Neural cell (in vitro differentiated cells): ENCODE measurements at regions not wholly inside any gene's neighbourhood (a gene's known extent, or its start where the extent isn't known, plus 50 kb on each side); places are given as distances from the start of the nearest gene placed in this dataset.
"Not testable (repeated sequence)": the region's sequence is repeated elsewhere in the genome, so short reads cannot be mapped to it uniquely, and the experiment has no call there.

ENCODE experiments used
- EP300 ChIP-seq: fragments of 450-650 bp; conservative IDR thresholded peaks from 2 replicates; pipeline ENCODE4 v1.6.1; 2014; ENCODE audit warnings: antibody characterized with exemption, mild to moderate bottlenecking, moderate library complexity; ENCODE audit not compliant: poor library complexity, severe bottlenecking
- EZH2 ChIP-seq: fragments of 200-600, 300-800 bp; shearing (Covaris generic), sonication (generic); IDR thresholded peaks from 2 replicates; pipeline ENCODE4 v1.6.1; 2014; ENCODE audit warnings: antibody characterized with exemption, low read length, borderline replicate concordance, mild to moderate bottlenecking; ENCODE audit not compliant: insufficient read depth, poor library complexity, severe bottlenecking
- POLR2AphosphoS5 ChIP-seq: IDR thresholded peaks from 2 replicates; pipeline ENCODE4 v1.6.1; 2012
- TF ChIP-seq, protein P1 (sequence below): fragments of 450-650 bp; IDR thresholded peaks from 2 replicates; pipeline ENCODE4 v1.5.1; 2014; ENCODE audit warnings: antibody characterized with exemption, mild to moderate bottlenecking, moderate library complexity; ENCODE audit not compliant: poor library complexity, severe bottlenecking
- TF ChIP-seq, protein P2 (sequence below): IDR thresholded peaks from 2 replicates; pipeline ENCODE4 v1.6.1; 2012; ENCODE audit warnings: borderline replicate concordance

DNA sequence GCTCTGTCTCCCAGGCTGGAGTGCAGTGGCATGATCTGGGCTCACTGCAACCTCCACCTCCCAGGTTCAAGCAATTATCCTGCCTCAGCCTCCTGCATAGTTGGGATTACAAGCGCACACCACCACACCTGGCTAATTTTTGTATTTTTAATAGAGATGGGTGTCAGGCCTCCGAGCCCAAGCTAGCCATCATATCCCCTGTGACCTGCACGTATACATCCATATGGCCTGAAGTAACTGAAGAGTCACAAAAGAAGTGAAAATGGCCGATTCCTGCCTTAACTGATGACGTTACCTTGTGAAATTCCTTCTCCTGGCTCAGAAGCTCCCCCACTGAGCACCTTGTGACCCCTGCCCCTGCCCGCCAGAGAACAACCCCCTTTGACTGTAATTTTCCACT lies 109.6 kb upstream of the CLINT1 start:
- not testable (repeated sequence) for TF ChIP-seq EP300, EZH2, POLR2AphosphoS5
- TF ChIP-seq, protein P1, sequence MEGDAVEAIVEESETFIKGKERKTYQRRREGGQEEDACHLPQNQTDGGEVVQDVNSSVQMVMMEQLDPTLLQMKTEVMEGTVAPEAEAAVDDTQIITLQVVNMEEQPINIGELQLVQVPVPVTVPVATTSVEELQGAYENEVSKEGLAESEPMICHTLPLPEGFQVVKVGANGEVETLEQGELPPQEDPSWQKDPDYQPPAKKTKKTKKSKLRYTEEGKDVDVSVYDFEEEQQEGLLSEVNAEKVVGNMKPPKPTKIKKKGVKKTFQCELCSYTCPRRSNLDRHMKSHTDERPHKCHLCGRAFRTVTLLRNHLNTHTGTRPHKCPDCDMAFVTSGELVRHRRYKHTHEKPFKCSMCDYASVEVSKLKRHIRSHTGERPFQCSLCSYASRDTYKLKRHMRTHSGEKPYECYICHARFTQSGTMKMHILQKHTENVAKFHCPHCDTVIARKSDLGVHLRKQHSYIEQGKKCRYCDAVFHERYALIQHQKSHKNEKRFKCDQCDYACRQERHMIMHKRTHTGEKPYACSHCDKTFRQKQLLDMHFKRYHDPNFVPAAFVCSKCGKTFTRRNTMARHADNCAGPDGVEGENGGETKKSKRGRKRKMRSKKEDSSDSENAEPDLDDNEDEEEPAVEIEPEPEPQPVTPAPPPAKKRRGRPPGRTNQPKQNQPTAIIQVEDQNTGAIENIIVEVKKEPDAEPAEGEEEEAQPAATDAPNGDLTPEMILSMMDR = not testable (repeated sequence)
- TF ChIP-seq, protein P2, sequence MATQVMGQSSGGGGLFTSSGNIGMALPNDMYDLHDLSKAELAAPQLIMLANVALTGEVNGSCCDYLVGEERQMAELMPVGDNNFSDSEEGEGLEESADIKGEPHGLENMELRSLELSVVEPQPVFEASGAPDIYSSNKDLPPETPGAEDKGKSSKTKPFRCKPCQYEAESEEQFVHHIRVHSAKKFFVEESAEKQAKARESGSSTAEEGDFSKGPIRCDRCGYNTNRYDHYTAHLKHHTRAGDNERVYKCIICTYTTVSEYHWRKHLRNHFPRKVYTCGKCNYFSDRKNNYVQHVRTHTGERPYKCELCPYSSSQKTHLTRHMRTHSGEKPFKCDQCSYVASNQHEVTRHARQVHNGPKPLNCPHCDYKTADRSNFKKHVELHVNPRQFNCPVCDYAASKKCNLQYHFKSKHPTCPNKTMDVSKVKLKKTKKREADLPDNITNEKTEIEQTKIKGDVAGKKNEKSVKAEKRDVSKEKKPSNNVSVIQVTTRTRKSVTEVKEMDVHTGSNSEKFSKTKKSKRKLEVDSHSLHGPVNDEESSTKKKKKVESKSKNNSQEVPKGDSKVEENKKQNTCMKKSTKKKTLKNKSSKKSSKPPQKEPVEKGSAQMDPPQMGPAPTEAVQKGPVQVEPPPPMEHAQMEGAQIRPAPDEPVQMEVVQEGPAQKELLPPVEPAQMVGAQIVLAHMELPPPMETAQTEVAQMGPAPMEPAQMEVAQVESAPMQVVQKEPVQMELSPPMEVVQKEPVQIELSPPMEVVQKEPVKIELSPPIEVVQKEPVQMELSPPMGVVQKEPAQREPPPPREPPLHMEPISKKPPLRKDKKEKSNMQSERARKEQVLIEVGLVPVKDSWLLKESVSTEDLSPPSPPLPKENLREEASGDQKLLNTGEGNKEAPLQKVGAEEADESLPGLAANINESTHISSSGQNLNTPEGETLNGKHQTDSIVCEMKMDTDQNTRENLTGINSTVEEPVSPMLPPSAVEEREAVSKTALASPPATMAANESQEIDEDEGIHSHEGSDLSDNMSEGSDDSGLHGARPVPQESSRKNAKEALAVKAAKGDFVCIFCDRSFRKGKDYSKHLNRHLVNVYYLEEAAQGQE = not testable (repeated sequence)
